ENCODE measurements at regions not wholly inside any gene's neighbourhood (a gene's known extent, or its start where the extent isn't known, plus 50 kb on each side); places are given as distances from the start of the nearest gene placed in this dataset.

GRCh38 chr1:56235909-56236510, 343.4 kb downstream of the PLPP3 start:
- TF ChIP-seq EP300 (IDR thresholded peaks at IDR 0.05) (no peak), CTCF (IDR thresholded peaks at IDR 0.05) (no peak), POLR2AphosphoS5 (IDR thresholded peaks at IDR 0.05) (no peak), POLR2A (IDR thresholded peaks at IDR 0.05; ENCODE audit: low read depth) (no peak)
